ENCODE measurements at regions not wholly inside any gene's neighbourhood (a gene's known extent, or its start where the extent isn't known, plus 50 kb on each side); places are given as distances from the start of the nearest gene placed in this dataset.

- Histone ChIP-seq H3K27ac (ENCODE audit: poor library complexity, severe bottlenecking) (no peak overlapping the region), H3K27me3 (ENCODE audit: insufficient read depth, poor library complexity, severe bottlenecking) (no peaks in the 10 kb centered on the region), H3K4me3 (ENCODE audit: severe bottlenecking) (no peak overlapping the region), H3K9me3 (ENCODE audit: severe bottlenecking) (no peaks in the 10 kb centered on the region), H3K4me1 (ENCODE audit: insufficient read depth, poor library complexity, severe bottlenecking) (no peaks in the 10 kb centered on the region), H3K36me3 (ENCODE audit: low read depth) (no peaks in the 10 kb centered on the region)
- no peak for ATAC-seq (ENCODE audit: low read depth)
- DNase-seq (ENCODE audit: low spot score) = no peak
- TF ChIP-seq CTCF (IDR thresholded peaks at IDR 0.05; ENCODE audit: poor library complexity, severe bottlenecking) = no peak
These were observed 682.8 kb upstream of the NR2F2 start for GRCh38 chr15:95647531-95648277.

DNA sequence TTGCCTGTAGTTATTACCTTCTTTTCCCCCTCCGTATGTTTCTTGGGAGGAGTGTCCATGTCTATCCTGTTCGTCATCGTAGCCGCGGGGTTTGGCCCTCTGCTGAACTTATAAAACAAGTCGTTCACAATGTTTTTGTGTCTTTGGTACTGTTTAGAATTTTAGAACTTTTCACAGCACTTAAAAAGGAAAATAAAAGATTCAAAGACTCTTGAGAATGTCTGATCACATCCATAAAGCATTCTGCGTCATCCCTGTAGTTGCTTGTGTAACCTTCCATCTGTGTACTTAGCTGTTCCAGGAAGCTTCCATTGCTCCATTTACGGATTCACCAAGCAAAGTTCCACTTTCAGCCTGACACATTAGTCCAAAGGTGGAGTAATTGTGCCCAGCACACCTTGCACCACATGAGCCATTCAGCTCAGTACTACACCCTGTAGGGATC is 677.1 kb upstream of the NR2F2 start:
- DNase-seq (ENCODE audit: low spot score) = no peak
- no peaks in the 10 kb centered on the region for H3K9me3 ChIP-seq (ENCODE audit: severe bottlenecking)
- H3K27me3 ChIP-seq (ENCODE audit: insufficient read depth, poor library complexity, severe bottlenecking) = no peaks in the 10 kb centered on the region
- ATAC-seq (ENCODE audit: low read depth) = no peak
- H3K4me1 ChIP-seq (ENCODE audit: insufficient read depth, poor library complexity, severe bottlenecking) = no peaks in the 10 kb centered on the region
- no peaks in the 10 kb centered on the region for H3K36me3 ChIP-seq (ENCODE audit: low read depth)
- H3K4me3 ChIP-seq (ENCODE audit: severe bottlenecking) = no peak overlapping the region
- H3K27ac ChIP-seq (ENCODE audit: poor library complexity, severe bottlenecking) = no peak overlapping the region
- TF ChIP-seq CTCF (IDR thresholded peaks at IDR 0.05; ENCODE audit: poor library complexity, severe bottlenecking) = no peak

DNA sequence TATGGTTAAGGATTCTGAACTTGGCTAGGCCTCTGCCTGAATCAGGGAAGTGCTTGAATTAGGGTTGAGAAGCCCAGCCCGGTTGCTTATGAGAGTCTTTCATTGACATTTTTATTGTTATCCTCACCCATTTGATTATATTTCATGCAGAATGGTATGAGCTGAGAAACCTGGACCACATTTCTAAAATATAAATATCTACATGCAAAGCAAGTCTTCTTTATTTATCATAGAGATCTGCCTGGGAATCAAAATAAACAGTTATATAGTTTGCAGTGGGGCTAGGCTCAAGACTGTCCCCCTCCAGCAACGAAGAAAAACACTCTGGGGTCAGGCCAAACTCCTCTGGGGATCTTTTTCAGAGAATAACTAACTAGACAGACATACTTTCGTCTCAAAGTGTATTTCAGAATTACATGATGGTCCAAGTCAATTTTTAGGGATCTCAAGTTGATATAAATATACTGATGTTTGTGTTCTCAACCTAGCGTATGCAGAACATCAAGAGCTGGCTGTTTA is 675.4 kb upstream of the NR2F2 start:
- no peaks in the 10 kb centered on the region for H3K27me3 ChIP-seq (ENCODE audit: insufficient read depth, poor library complexity, severe bottlenecking)
- no peak for DNase-seq (ENCODE audit: low spot score)
- TF ChIP-seq CTCF (IDR thresholded peaks at IDR 0.05; ENCODE audit: poor library complexity, severe bottlenecking) = no peak
- no peak overlapping the region for H3K4me3 ChIP-seq (ENCODE audit: severe bottlenecking)
- H3K4me1 ChIP-seq (ENCODE audit: insufficient read depth, poor library complexity, severe bottlenecking) = no peaks in the 10 kb centered on the region
- no peak for ATAC-seq (ENCODE audit: low read depth)
- no peaks in the 10 kb centered on the region for H3K36me3 ChIP-seq (ENCODE audit: low read depth)
- H3K9me3 ChIP-seq (ENCODE audit: severe bottlenecking) = no peaks in the 10 kb centered on the region
- H3K27ac ChIP-seq (ENCODE audit: poor library complexity, severe bottlenecking) = no peak overlapping the region

DNA sequence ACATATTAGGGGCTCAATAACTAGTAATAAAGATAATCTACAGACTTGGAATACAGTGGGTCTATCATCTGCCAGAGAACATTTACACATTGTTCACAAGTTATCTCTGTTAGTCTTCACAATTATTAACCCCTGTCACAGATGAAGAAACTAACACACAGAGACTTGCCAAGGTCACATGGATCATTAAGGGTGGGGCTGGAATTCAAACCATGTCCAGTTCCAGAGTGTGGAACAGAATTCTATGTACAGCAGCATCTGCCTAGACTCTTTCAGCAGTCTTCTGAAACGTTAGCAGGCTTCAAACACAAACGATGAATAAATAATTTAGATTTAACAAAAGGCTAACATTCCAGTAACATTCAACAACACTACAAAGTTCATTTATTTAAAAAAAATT is 673.9 kb upstream of the NR2F2 start:
- ATAC-seq (ENCODE audit: low read depth) (no peak), DNase-seq (ENCODE audit: low spot score) (no peak)
- Histone ChIP-seq H3K4me3 (ENCODE audit: severe bottlenecking) (no peak overlapping the region), H3K4me1 (ENCODE audit: insufficient read depth, poor library complexity, severe bottlenecking) (no peaks in the 10 kb centered on the region), H3K27me3 (ENCODE audit: insufficient read depth, poor library complexity, severe bottlenecking) (no peaks in the 10 kb centered on the region), H3K27ac (ENCODE audit: poor library complexity, severe bottlenecking) (no peak overlapping the region), H3K36me3 (ENCODE audit: low read depth) (no peaks in the 10 kb centered on the region), H3K9me3 (ENCODE audit: severe bottlenecking) (no peaks in the 10 kb centered on the region)
- TF ChIP-seq CTCF (IDR thresholded peaks at IDR 0.05; ENCODE audit: poor library complexity, severe bottlenecking) = no peak

DNA sequence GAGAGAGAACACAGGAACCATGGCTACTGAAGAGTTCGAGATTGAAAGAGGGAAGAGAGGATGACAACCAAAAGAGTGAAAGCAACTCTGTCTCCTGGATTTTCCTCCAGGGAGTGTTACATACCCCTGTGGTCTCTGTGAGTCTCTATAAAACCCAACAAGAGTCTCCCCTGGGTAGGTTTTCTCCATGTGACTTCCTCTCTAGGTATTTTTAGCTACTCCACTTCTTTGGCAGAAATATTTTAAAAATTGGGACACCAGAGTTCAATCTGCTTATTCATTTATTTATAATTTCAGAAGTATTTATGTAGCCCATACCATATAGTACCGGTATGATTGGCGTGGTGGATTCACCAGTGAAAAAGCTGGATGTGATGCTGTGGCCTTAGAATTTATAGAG is 671.7 kb upstream of the NR2F2 start:
- Histone ChIP-seq H3K27me3 (ENCODE audit: insufficient read depth, poor library complexity, severe bottlenecking) (no peaks in the 10 kb centered on the region), H3K4me1 (ENCODE audit: insufficient read depth, poor library complexity, severe bottlenecking) (no peaks in the 10 kb centered on the region), H3K4me3 (ENCODE audit: severe bottlenecking) (no peak overlapping the region), H3K36me3 (ENCODE audit: low read depth) (no peaks in the 10 kb centered on the region), H3K9me3 (ENCODE audit: severe bottlenecking) (no peaks in the 10 kb centered on the region), H3K27ac (ENCODE audit: poor library complexity, severe bottlenecking) (no peak overlapping the region)
- TF ChIP-seq CTCF (IDR thresholded peaks at IDR 0.05; ENCODE audit: poor library complexity, severe bottlenecking) = no peak
- ATAC-seq (ENCODE audit: low read depth) = no peak
- no peak for DNase-seq (ENCODE audit: low spot score)
